ENCODE measurements at regions not wholly inside any gene's neighbourhood (a gene's known extent, or its start where the extent isn't known, plus 50 kb on each side); places are given as distances from the start of the nearest gene placed in this dataset.

DNA sequence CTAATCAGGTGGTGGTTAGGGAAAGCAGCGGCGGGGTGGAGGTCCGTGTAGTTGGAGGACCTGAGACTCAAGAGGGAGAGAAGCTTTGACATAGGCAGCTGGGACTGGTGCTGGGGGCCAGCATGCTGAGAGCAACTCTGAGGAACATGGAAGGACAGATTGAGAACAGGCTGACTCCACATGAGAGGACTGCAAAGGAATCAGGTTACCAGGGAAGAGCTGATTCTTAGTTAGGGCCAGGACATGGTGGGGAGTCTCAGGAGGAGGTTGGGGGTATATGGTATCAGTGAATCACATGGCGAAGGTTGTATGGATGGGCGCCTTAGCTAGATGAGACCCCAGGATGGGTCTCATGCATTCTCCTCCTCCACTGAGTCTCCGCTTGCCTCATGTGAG lies 264.0 kb upstream of the BOD1L1 start:
- no peaks in the 10 kb centered on the region for H3K4me1 Mint-ChIP-seq
- no peak overlapping the region for H3K27ac Mint-ChIP-seq
- H3K36me3 Mint-ChIP-seq (ENCODE audit: low read depth): no peaks in the 10 kb centered on the region
- H3K9me3 Mint-ChIP-seq: no peaks in the 10 kb centered on the region
- DNase-seq: no peak
- ChIA-PET POLR2A (no interaction called here), CTCF (no interaction called here)
- TF ChIP-seq CTCF (IDR thresholded peaks at IDR 0.05): no peak
- intact Hi-C loops (cut with micrococcal nuclease): no loop called here
- no peaks in the 10 kb centered on the region for H3K27me3 Mint-ChIP-seq
- no peak for ATAC-seq (ENCODE audit: low read depth)
- H3K4me3 Mint-ChIP-seq: no peak overlapping the region

DNA sequence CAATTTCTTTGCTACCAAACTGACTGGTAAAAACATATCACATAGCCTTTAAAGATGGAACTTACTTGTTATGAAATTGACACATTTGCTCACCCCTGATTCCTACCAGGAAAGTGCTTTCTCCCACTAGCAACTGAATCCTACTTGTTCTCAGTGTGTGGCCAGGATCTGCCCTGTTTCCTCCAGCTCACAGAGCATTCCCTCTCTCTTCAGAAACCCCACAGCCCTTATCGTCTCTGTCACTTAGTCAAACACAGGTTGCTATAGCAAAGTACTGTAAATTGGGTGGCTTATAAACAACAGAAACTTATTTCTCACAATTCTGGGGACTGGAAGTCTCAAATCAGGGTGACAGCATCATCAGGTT lies 265.2 kb upstream of the BOD1L1 start:
- H3K9me3 Mint-ChIP-seq: no peaks in the 10 kb centered on the region
- H3K4me3 Mint-ChIP-seq: no peak overlapping the region
- H3K27ac Mint-ChIP-seq: no peak overlapping the region
- DNase-seq (no peak), ATAC-seq (ENCODE audit: low read depth) (no peak)
- ChIA-PET CTCF (no interaction called here), POLR2A (no interaction called here)
- H3K4me1 Mint-ChIP-seq: no peaks in the 10 kb centered on the region
- TF ChIP-seq CTCF (IDR thresholded peaks at IDR 0.05): no peak
- H3K27me3 Mint-ChIP-seq: no peaks in the 10 kb centered on the region
- intact Hi-C loops (cut with micrococcal nuclease): no loop called here
- no peaks in the 10 kb centered on the region for H3K36me3 Mint-ChIP-seq (ENCODE audit: low read depth)

GRCh38 chr4:13893211-13893610 lies 265.7 kb upstream of the BOD1L1 start:
- Mint-ChIP-seq H3K9me3 (no peaks in the 10 kb centered on the region), H3K27ac (no peak overlapping the region), H3K4me1 (no peaks in the 10 kb centered on the region), H3K4me3 (no peak overlapping the region), H3K27me3 (no peaks in the 10 kb centered on the region), H3K36me3 (ENCODE audit: low read depth) (no peaks in the 10 kb centered on the region)
- no peak for TF ChIP-seq CTCF (IDR thresholded peaks at IDR 0.05)
- CTCF ChIA-PET: no interaction called here
- intact Hi-C loops (cut with micrococcal nuclease): no loop called here
- ATAC-seq (ENCODE audit: low read depth) (no peak), DNase-seq (no peak)
- POLR2A ChIA-PET: no interaction called here

GRCh38 chr4:13893987-13894386 lies 266.5 kb upstream of the BOD1L1 start:
- Mint-ChIP-seq H3K9me3 (no peaks in the 10 kb centered on the region), H3K36me3 (ENCODE audit: low read depth) (no peaks in the 10 kb centered on the region), H3K4me3 (no peak overlapping the region), H3K27ac (no peak overlapping the region), H3K27me3 (no peaks in the 10 kb centered on the region), H3K4me1 (no peaks in the 10 kb centered on the region)
- ChIA-PET POLR2A (no interaction called here), CTCF (no interaction called here)
- DNase-seq (no peak), ATAC-seq (ENCODE audit: low read depth) (no peak)
- intact Hi-C loops (cut with micrococcal nuclease): no loop called here
- no peak for TF ChIP-seq CTCF (IDR thresholded peaks at IDR 0.05)

GRCh38 chr4:13900780-13901179 lies 273.3 kb upstream of the BOD1L1 start:
- H3K36me3 Mint-ChIP-seq (ENCODE audit: low read depth): no peaks in the 10 kb centered on the region
- H3K27me3 Mint-ChIP-seq: peaks cover 8% of the 10 kb centered on the region
- H3K27ac Mint-ChIP-seq: no peak overlapping the region
- ChIA-PET POLR2A (no interaction called here), CTCF (no interaction called here)
- DNase-seq (no peak), ATAC-seq (ENCODE audit: low read depth) (no peak)
- no peaks in the 10 kb centered on the region for H3K9me3 Mint-ChIP-seq
- H3K4me3 Mint-ChIP-seq: no peak overlapping the region
- TF ChIP-seq CTCF (IDR thresholded peaks at IDR 0.05): no peak
- intact Hi-C loops (cut with micrococcal nuclease): no loop called here
- H3K4me1 Mint-ChIP-seq: no peaks in the 10 kb centered on the region

All from activated B cell treated with CpG ODN at 0.5 μM for 24 hours (primary cell).